ENCODE measurements at regions not wholly inside any gene's neighbourhood (a gene's known extent, or its start where the extent isn't known, plus 50 kb on each side); places are given as distances from the start of the nearest gene placed in this dataset.
A peak's percentile ranks its signal among the peaks of the same experiment; 100 is the strongest.
"Not testable (repeated sequence)": the region's sequence is repeated elsewhere in the genome, so short reads cannot be mapped to it uniquely, and the experiment has no call there.

GRCh38 chr6:99808992-99809391, 185.0 kb downstream of the MCHR2 start:
- DNase-seq: no peak

GRCh38 chr6:99810295-99810694, 183.7 kb downstream of the MCHR2 start:
- no peak for DNase-seq

DNA sequence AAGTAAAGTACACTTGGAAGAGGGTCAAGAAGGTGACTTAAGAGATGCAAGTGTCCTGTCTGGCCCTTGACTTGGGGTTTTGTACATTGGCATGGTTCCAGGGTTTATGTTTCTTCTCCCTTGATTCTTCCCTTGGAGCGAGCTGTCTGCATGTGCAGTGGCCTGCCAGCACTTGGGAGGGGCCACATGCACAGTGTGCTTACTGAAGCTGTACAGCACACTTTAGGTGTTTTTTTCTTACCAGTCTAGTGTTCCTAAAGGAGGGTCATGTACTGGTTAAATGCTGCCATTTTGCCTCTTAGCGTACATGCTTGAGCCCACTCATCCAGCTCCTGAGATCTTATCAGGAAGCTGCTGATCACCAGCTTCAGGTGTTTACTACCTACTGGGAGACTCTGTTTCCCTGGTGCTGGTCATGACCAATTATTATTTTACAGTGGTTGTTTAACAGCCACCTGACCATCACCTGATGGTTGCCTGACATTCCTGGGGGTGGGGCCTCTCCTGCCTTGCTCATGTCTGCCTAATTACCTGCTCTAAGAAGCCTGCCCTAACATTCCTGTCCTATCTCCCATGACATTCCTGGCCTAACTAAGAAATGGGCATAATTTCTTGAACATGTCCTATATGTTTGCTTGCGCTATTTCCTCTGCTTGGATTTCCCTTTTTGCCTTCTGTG, 182.9 kb downstream of the MCHR2 start:
- no peak for DNase-seq

GRCh38 chr6:99811636-99812035, 182.4 kb downstream of the MCHR2 start:
- no peak for DNase-seq

- DNase-seq: no peak
Measured at GRCh38 chr6:99813565-99813964, 180.5 kb downstream of the MCHR2 start.

- DNase-seq: no peak
Measured at GRCh38 chr6:99814230-99814928, 179.6 kb downstream of the MCHR2 start.

DNA sequence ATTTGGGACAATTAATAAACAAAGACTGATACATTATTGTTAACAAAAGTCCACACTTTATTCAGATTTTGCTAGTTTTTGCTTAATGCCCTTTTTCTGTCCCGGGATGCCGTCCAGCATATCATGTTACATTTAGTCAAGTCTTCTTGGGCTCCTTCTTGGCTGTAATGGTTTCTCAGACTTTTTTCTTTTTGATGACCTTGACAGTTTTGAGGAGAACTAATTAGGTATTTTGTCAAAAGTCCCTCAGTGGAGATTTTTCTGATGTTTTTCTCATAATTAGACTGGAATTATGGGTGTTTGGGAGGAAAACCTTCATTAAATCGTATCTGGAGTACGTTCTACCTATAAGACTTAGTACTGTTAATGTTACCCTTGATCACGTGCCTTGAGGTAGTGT, 177.2 kb downstream of the MCHR2 start:
- DNase-seq: no peak

- DNase-seq: no peak
Measured at GRCh38 chr6:99818161-99818560, 175.9 kb downstream of the MCHR2 start.

GRCh38 chr6:99819853-99820252, 174.2 kb downstream of the MCHR2 start:
- no peak for DNase-seq

GRCh38 chr6:99821164-99821563, 172.9 kb downstream of the MCHR2 start:
- no peak for DNase-seq

GRCh38 chr6:99822741-99823512, 171.1 kb downstream of the MCHR2 start:
- DNase-seq: no peak

- DNase-seq: not testable (repeated sequence)
Measured at GRCh38 chr6:99823513-99824235, 170.3 kb downstream of the MCHR2 start.

GRCh38 chr6:99833034-99833433, 161.0 kb downstream of the MCHR2 start:
- DNase-seq: no peak

GRCh38 chr6:99836471-99836870, 157.6 kb downstream of the MCHR2 start:
- no peak for DNase-seq

DNA sequence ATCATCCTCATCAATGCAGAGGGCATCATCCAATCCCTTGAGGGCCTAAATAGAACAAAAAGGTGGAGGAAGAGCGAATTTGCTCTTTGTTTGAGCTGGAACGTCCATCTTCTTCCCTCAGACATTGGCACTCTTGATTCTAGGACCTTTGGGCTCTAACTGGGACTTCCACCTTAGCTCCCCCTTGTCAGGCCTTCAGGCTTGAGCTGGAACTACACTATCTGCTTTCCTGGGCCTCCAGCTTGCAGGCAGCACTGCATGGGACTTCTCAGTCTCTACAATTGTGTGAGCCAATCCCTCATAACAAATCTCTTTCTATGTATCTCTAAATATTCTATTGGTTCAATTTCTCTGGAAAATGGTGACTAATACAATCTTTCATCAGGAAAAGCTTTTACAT, 155.4 kb downstream of the MCHR2 start:
- DNase-seq: no peak

DNA sequence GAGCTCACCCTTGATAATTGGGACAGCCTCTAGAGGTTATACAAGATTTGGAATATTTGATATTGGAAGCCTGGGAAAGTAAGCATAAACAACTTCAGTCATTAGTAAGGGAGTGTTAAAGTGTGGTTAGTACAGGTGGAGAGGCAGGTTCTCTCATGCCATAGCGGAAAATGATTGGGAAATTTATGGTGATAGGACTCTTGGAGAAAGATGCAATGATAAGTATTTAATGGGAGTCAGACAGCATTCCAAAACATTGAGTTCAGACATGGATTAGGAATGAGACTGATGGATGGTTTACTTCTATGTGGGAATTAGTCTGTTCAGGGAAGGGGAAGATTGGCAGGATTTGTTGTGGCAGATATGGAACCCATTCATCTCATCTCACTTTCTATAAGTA, 152.7 kb downstream of the MCHR2 start:
- no peak for DNase-seq

DNA sequence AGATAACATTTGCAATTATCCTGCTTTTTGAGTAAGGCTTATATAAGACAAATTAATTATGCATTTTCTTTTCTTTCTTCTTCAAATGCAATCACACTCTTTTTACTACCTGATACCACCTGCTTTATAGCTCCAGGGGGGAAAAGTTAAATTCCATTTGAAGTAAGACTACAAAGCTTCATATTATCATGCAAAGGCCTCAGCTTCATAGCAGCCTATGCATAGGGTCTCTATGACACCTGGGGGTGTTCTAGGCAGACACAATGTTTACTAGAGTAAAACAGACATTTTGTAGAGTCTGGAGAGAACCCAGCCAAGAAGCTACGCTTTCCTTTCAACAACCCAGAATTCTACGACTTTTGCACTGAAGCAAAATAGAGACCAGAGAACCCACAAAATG, 148.0 kb downstream of the MCHR2 start:
- DNase-seq: no peak

GRCh38 chr6:99850841-99851240, 143.2 kb downstream of the MCHR2 start:
- no peak for DNase-seq

DNA sequence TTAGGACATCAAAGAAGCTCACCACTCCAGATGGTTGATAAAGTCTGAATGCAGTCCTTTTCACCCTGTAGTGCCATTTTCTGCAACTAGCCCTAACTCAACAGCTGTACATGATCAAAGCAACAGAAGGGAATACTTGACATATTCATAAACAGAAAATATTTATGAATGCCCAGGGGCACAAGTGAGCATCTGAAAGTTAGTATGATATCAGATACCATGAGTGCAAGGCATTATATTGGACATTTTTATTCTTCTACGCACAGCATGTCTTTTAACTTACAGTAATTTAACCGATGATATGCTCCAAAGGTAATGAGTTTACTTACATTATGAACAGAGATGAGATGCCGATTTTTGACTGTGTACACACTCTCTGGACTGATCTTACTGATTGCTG, 142.0 kb downstream of the MCHR2 start:
- no peak for DNase-seq

DNA sequence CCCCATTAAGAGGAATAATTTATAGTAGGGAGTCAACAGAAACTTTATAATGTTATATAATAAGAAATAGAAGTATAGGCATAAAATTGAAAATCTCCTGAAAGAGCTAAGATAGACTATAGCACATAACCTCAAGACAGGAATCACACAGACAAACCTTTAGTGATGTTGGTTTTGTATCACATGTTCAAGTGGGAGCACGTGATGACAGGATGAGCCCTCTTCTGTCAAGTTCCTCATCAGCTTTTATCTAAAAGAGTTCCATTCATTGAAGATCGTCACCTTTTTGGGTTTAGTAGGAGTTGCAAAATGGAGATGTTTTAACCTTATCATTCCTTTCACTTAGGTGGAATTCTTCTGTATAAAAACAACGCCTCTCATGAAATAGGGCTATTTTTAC, 127.0 kb downstream of the MCHR2 start:
- no peak for DNase-seq

DNA sequence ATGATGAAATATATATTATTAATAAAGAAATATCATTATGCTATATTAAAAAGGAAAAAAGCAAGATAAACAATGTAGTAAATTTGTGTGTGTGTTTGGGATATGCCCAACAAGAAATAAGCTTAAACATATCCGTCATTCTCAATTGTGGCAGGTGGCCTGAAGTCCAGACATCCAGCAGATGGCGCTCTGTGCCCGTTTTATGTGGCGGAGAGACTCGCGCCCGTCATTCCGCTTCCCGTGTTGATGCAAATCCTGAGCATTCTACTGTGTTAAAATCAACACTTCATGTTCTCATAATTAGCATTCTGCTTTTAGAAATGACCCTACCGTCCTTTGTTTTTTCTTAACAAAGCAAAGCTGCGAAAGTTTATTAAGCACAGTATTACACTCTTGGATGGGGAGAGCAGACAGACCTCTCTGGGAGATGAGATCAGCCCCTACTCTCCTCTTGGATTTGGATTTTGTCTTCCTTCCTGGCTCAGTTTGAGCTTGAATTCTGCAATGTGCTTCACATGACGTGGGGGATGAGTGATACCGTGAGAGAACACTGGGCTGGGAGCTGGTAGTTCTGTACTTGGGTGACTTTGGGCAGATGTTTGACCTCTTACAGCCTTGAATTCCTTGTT, 125.8 kb downstream of the MCHR2 start:
- peak; percentile 85 for DNase-seq
